Activated CD4-positive, CD25-positive, alpha-beta regulatory T cell treated with anti-CD3 and anti-CD28 coated beads, Interleukin-2, amount 50 U/mL, for 24 hours (primary cell): ENCODE measurements at regions not wholly inside any gene's neighbourhood (a gene's known extent, or its start where the extent isn't known, plus 50 kb on each side); places are given as distances from the start of the nearest gene placed in this dataset.
"Not testable (repeated sequence)": the region's sequence is repeated elsewhere in the genome, so short reads cannot be mapped to it uniquely, and the experiment has no call there.

Experiments
- ATAC-seq, 2 donors: fragments of 150-1000 bp; cut with Tn5 transposase; one replicate each; pipeline ENCODE4 v1.10.0; 2021; ENCODE audit warnings: mild to moderate bottlenecking in 1 of 2, moderate library complexity in 1 of 2

DNA sequence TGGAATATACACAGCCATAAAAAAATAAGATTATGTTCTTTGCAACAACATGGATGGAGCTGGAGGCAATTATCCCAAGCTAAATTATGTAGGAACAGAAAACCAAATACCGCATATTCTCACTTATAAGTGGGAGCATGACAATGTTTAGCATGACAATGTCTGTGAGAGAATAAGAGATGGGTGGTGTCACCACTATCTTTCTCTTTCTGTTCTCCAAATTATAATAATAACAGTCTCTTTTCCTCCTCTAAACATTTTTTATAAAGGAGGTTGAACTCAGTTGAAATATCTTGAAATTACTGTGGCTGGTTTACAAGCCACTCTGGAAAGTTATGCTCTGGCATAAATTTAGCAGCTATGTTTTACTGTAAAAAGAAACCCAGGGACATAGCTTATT, 108.4 kb upstream of the NBPF19 start:
- not testable (repeated sequence) for ATAC-seq

DNA sequence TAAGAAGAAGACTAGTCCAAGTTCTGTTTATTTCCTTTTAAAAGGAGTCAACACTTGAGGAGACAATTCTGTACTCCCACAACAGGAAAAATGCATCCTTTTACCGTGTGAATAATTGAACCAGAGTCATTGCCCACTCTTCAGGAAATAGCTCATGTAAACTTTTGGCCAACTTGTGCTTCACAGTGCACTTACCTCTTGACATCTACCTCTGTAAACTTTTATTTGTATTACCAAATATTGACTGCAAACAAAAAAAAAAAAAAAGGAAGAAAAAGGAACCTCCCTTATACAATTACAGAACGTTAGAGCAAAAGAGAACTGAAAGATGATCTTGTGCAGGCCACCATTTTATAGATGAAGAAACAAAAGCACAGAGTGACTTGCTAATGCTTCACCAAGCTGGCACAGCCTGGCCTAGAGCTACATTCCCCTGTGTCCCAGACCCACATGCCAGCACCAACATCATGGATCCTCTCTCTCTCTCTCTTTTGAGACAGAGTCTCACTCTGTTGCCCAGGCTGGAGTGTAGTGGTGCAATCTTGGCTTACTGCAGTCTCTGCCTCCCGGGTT, 107.3 kb upstream of the NBPF19 start:
- ATAC-seq, result not testable (repeated sequence)

DNA sequence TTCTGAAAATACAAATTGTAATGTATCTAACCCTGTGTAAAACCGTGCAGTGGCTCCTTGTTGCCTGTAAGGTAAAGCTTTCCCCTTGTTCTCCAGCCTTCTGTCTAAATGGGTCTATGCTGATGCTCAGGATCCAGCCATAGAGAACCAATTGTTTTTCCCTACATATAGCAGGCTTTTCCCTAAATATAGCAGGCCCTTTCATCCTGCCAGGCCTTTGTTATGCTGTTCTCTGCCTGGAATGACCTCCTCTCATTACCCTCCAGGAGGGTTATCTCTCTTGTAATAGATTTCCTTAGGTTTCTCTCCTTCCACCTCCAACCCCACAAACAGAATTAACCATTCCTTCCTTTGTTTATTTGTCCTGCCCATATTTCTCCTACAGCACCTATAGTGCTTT, 106.5 kb upstream of the NBPF19 start:
- ATAC-seq, result not testable (repeated sequence)

DNA sequence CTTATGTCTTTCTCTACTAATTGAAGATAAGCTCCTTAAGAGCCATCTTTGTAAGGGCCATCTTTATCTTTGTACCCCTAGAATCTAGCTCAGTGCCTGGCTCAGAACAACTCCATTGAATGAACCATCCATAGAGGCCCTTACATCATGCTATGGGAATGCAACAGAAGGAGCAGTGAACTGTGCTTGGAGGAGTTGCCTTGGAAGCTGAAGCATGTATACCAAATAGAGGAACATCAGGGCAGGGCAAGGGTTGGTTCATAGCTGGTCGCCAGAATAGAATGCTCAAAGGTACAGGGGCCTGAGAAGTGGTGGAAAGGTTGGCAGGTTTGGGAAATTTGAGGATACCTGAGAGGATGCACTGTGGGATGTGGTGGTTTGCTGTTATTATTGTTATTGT, 105.8 kb upstream of the NBPF19 start:
- ATAC-seq, result not testable (repeated sequence)

DNA sequence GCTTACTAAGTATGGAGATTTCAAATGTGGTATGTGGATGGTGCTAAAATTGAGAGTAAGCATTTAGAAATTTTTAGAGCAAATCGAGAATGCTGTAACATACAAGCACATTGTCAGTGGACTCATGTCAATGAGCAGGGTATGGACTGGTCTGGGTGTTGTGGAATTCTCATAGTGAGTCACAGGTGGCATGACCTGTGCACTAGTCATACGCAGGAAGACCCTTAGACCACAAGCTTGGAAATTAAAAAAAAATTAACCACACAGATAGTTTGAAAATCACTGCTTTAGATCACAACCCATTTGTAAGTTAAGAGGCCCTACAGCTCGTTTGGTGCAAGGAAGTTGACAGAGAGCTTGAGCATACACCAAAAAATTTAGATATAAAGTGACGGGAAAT, 102.9 kb upstream of the NBPF19 start:
- ATAC-seq, result peak; percentile 79 to 81

DNA sequence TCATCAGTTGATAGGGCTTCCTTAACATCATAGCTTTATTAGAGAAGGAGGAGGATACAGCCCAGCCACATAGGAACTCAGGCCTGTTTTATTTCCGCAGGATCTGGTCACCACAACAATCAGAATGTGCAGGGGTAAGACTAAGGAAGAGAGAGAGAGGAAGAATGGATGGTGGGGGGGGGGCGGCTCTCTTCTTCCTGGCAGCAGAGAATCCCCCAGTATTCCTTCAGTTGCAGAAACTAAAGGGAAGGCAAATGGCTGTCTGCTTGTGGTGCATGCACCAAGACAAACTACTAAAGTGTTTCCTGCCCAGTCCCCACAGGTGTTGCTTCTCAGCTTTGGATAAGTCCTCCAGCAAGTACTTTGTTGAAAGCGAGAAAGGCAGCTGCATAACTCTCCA, 96.4 kb upstream of the NBPF19 start:
- not testable (repeated sequence) for ATAC-seq

DNA sequence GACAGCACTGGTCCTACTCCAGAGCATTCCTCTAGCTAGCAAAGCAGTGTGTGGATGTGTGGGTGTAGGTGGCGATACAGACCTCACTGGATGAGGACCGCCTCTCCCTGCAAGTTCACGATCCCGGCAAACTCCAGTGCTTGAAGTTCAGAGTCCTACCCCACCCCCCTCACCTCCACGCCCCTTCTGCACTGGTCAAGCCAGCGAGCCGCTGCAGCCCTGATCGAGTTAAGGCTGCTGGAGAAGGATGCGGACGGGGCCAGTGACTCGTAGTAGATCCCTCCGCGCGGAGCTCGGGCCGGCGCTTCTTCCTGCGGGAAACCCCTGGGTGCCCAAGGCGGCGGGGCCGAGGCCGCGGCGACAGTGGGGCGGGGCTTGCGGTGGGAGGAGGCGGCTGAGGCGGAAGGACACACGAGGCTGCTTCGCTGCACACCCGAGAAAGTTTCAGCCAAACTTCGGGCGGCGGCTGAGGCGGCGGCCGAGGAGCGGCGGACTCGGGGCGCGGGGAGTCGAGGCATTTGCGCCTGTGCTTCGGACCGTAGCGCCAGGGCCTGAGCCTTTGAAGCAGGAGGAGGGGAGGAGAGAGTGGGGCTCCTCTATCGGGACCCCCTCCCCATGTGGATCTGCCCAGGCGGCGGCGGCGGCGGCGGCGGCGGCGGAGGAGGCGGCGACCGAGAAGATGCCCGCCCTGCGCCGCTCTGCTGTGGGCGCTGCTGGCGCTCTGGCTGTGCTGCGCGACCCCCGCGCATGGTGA, 84.5 kb upstream of the NBPF19 start:
- ATAC-seq, result peak; percentile 55 to 64

DNA sequence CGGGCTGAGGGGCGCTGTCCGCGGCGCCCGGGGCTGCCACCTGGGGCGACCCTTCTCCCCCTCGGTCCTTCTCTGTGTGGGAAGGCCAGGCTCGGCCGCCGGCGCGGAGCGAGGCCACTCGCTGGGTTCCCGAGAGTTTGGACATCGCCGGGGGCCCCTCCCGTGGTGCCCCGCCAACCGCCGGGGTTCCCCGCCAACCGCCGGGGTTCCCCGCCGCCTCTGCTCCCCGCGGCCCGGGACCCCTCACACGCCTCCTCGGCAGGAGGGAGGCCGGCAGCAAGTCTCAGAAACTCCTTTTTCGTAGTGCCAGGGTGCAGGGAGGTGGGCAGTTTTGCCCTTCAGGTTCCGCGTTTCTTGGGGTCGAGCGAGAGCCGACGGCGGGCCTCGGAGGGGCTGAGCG, 83.9 kb upstream of the NBPF19 start:
- peak; percentile 24 to 58 for ATAC-seq

DNA sequence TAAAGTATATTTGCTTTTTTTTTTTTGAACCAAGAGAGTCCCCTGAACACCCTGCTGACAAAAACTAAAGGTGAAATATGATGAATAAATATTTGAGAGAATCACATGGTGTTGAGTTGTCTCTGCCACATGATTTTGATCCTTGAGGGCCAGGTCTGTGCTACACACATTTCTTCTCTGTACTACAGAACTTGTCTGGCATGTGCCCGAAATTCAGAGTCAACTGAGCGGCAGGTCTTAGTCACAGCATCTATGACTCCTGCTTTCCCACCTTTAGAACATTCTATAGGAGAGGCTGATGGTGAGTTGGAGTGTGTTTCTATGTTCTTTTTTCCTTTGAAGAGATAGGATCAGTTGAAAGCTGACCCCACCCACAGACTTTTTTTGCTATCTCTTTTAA, 79.0 kb upstream of the NBPF19 start:
- ATAC-seq, result not testable (repeated sequence)

DNA sequence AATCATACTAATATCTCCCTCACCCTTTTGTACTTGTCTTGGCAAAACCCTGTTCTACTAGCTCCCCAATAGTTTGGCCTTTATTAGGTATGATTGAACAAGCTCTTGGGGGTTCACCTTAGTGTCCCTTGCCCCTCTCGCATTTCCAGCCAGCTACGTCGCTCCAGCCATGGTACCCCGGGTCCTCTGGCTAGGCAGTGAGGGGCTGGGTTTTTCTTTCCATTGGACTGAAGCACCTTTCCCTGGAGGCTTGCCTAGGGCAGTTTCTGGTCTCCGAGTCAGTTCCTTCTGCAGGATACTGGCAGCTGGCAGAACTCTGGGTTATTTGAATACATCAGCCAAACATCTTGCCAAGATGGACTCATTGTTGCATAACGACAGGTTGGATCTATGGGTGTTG, 76.3 kb upstream of the NBPF19 start:
- ATAC-seq, result not testable (repeated sequence)

DNA sequence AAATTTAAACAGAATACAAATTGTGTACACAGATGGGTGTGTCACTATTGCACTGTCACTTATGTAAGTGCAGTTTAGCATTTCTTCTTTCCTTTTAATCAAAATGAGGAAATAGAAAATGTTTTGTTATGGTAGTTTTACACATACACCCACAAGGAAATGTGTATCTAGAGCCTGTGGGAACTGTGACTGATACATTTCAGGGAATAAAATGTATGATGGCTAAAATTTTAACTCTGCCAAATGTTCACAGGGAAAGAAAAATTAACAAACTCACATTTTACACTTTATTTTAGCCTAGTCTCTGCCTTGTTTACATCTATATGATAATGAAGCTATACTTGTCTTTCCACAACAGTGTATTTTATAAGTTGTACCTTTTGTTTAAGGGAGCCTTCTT, 66.4 kb upstream of the NBPF19 start:
- not testable (repeated sequence) for ATAC-seq

DNA sequence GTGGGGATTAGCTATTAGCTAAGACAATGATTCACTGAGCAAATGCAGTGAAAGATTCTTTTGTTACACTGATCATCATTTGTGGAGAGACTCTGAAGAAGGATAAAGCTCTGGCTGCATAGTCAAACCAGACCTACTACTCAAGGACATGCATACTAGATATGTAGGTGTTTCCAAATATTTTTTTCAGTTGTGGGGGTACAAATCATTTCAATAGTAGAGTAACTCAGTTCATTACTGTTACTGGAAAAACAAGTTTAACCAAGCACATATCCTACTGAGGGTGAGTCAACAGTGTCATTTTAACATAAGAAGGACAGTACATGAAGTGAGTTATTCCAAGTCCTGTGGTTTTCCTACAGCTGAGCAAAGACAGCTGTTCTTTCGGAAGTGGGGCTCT, 59.5 kb upstream of the NBPF19 start:
- not testable (repeated sequence) for ATAC-seq

DNA sequence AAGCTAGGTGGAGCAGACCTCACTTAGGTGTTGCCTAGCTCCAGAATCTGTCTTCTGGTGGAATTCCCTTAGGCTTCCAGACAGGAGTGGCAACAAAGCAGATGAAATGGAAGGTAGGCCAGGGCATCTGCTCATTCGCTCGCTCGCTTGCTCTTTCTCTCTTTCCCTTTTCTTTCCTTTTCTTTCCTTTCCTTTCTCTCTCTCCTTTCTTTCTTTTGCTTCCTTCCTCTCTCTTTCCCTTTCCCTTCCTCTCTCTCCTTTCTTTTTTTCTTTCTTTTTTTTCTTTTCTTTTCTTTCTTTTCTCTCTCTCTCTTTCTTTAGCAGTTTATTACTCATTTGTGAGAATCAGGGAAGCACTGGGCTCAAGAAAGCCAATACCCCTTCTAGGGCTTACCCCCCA, 56.1 kb upstream of the NBPF19 start:
- not testable (repeated sequence) for ATAC-seq

DNA sequence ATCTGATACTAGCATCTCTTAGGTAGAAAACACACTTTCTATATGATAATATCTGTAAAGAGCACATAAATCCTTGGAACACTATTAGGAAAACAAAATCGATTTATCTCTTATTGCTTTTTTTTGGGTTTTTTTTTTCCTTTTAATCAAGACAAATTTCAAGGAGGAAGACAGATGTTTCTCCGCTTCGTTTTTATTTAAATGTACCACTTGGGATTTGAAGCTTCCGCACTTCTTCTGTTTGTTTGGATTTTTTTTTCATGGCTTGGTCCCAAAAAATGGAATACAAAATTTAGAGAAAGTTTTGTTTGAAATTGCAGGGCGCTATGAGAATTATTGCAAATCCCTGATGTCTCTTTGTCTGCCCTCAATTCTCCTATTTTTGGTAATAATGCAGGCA, 51.7 kb upstream of the NBPF19 start:
- not testable (repeated sequence) for ATAC-seq
